Ishikawa (cell line): ENCODE measurements at regions not wholly inside any gene's neighbourhood (a gene's known extent, or its start where the extent isn't known, plus 50 kb on each side); places are given as distances from the start of the nearest gene placed in this dataset.

ENCODE experiments used
- CEBPB ChIP-seq: IDR thresholded peaks from 2 replicates; pipeline ENCODE4 v1.6.1; 2012
- CREB1 ChIP-seq: IDR thresholded peaks from 2 replicates; pipeline ENCODE4 v1.6.1; 2012; ENCODE audit warnings: low read depth
- EGR1 ChIP-seq: IDR thresholded peaks from 2 replicates; pipeline ENCODE4 v1.6.1; 2012
- EP300 ChIP-seq: IDR thresholded peaks from 2 replicates; pipeline ENCODE4 v1.6.1; 2012; ENCODE audit warnings: borderline replicate concordance
- FOXM1 ChIP-seq: IDR thresholded peaks from 2 replicates; pipeline ENCODE4 v1.6.1; 2012; ENCODE audit warnings: low read depth, borderline replicate concordance
- MAX ChIP-seq: IDR thresholded peaks from 2 replicates; pipeline ENCODE4 v1.6.1; 2012
- NFIC ChIP-seq: IDR thresholded peaks from 2 replicates; pipeline ENCODE4 v1.6.1; 2012
- RAD21 ChIP-seq: IDR thresholded peaks from 2 replicates; pipeline ENCODE4 v1.6.1; 2012; ENCODE audit warnings: low read depth
- TAF1 ChIP-seq: IDR thresholded peaks from 2 replicates; pipeline ENCODE4 v1.6.1; 2012; ENCODE audit warnings: low read depth, mild to moderate bottlenecking
- TCF12 ChIP-seq: IDR thresholded peaks from 2 replicates; pipeline ENCODE4 v1.6.1; 2012; ENCODE audit warnings: low read depth
- TEAD4 ChIP-seq: IDR thresholded peaks from 2 replicates; pipeline ENCODE4 v1.6.1; 2012
- YY1 ChIP-seq: IDR thresholded peaks from 2 replicates; pipeline ENCODE4 v1.6.1; 2012; ENCODE audit warnings: low read depth
- ZBTB7A ChIP-seq: IDR thresholded peaks from 2 replicates; pipeline ENCODE4 v1.6.1; 2012; ENCODE audit warnings: low read depth
- TF ChIP-seq, protein P1 (sequence below): IDR thresholded peaks from 2 replicates; pipeline ENCODE4 v1.6.1; 2012; ENCODE audit warnings: low read depth, mild to moderate bottlenecking
- TF ChIP-seq, protein P2 (sequence below): IDR thresholded peaks from 2 replicates; pipeline ENCODE4 v1.6.1; 2012

- TF ChIP-seq MAX = no peak
- no peak for TF ChIP-seq EP300
- TF ChIP-seq ZBTB7A = no peak
- TF ChIP-seq TCF12 = no peak
- TF ChIP-seq TAF1 = no peak
- TF ChIP-seq YY1 = no peak
- no peak for TF ChIP-seq CREB1
- TF ChIP-seq, protein P1, sequence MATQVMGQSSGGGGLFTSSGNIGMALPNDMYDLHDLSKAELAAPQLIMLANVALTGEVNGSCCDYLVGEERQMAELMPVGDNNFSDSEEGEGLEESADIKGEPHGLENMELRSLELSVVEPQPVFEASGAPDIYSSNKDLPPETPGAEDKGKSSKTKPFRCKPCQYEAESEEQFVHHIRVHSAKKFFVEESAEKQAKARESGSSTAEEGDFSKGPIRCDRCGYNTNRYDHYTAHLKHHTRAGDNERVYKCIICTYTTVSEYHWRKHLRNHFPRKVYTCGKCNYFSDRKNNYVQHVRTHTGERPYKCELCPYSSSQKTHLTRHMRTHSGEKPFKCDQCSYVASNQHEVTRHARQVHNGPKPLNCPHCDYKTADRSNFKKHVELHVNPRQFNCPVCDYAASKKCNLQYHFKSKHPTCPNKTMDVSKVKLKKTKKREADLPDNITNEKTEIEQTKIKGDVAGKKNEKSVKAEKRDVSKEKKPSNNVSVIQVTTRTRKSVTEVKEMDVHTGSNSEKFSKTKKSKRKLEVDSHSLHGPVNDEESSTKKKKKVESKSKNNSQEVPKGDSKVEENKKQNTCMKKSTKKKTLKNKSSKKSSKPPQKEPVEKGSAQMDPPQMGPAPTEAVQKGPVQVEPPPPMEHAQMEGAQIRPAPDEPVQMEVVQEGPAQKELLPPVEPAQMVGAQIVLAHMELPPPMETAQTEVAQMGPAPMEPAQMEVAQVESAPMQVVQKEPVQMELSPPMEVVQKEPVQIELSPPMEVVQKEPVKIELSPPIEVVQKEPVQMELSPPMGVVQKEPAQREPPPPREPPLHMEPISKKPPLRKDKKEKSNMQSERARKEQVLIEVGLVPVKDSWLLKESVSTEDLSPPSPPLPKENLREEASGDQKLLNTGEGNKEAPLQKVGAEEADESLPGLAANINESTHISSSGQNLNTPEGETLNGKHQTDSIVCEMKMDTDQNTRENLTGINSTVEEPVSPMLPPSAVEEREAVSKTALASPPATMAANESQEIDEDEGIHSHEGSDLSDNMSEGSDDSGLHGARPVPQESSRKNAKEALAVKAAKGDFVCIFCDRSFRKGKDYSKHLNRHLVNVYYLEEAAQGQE = no peak
- no peak for TF ChIP-seq NFIC
- TF ChIP-seq, protein P2, sequence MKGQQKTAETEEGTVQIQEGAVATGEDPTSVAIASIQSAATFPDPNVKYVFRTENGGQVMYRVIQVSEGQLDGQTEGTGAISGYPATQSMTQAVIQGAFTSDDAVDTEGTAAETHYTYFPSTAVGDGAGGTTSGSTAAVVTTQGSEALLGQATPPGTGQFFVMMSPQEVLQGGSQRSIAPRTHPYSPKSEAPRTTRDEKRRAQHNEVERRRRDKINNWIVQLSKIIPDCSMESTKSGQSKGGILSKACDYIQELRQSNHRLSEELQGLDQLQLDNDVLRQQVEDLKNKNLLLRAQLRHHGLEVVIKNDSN = no peak
- TF ChIP-seq TEAD4 = no peak
- no peak for TF ChIP-seq FOXM1
- no peak for TF ChIP-seq CEBPB
- TF ChIP-seq RAD21 = no peak
- no peak for TF ChIP-seq EGR1
These were observed 114.2 kb upstream of the ARHGAP5 start for GRCh38 chr14:31962920-31963319.

DNA sequence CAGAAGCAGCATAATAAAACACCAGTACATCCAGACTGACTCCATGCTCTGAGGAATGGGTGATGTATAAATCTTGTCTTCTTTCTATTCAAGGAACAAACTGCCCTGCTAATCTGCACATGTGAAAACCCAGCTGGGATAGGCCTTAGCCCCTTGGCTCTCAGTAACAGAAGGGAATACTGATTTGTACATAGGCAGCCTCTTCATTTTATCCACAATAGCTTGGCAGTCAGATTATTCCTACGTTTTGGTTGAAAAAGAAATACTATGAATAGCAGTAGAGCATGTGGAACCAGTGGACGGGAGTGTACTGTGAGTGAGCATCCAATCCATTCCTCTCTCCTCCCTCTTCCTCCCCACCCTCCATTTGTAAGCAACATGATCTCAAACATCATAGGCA lies 113.5 kb upstream of the ARHGAP5 start:
- TF ChIP-seq NFIC = no peak
- no peak for TF ChIP-seq CEBPB
- no peak for TF ChIP-seq ZBTB7A
- TF ChIP-seq TAF1 = no peak
- no peak for TF ChIP-seq TCF12
- no peak for TF ChIP-seq MAX
- TF ChIP-seq EGR1 = no peak
- TF ChIP-seq FOXM1 = no peak
- TF ChIP-seq, protein P1 = no peak
- no peak for TF ChIP-seq RAD21
- TF ChIP-seq YY1 = no peak

- TF ChIP-seq CEBPB (no peak), TAF1 (no peak), MAX (no peak), EGR1 (no peak), CREB1 (no peak), NFIC (no peak), RAD21 (no peak), TEAD4 (no peak), YY1 (no peak), EP300 (no peak)
- TF ChIP-seq, protein P2 = no peak
- TF ChIP-seq, protein P1 = no peak
These were observed 112.6 kb upstream of the ARHGAP5 start for GRCh38 chr14:31964490-31964889.

DNA sequence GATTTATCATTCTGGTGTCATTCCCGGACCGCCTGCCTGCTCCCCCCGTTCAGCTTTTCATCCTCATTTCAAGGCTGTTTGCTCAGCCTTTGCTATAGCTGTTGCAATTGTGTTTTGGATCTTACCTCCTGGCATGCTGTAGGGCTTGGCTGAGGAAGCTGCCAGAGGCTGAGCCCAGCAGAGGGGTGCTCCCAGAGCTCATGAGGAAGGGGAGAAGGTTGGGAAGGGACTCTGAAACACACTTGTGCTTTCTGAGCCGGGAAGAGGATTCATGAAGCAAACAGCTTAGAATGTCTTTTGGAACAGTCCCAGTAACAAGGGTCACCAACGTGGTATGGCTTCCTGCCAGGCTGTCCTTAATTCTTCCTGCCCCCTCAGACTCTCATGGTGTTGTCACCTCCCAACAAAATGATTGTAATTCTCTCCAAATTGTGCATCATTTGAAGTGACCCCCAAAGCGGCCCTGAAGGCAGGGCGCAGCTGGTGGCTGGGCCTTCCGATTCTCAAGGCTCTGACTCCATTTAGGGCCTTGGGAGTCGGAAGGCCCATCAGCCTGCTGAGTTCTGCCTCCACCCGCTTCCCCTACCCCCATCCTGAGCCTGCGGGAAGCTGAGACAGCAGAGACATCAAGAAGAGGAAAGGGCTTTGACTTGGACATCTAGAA lies 111.9 kb upstream of the ARHGAP5 start:
- no peak for TF ChIP-seq TEAD4
- no peak for TF ChIP-seq RAD21
- no peak for TF ChIP-seq FOXM1
- no peak for TF ChIP-seq TAF1
- no peak for TF ChIP-seq CEBPB
- no peak for TF ChIP-seq ZBTB7A
- TF ChIP-seq EGR1 = no peak
- no peak for TF ChIP-seq EP300
- TF ChIP-seq, protein P2 = no peak
